HTERT RPE-1 (cell line): ENCODE measurements at regions not wholly inside any gene's neighbourhood (a gene's known extent, or its start where the extent isn't known, plus 50 kb on each side); places are given as distances from the start of the nearest gene placed in this dataset.

Experiments used
- in situ Hi-C: fragments of 300-500 bp; cut with MboI; formaldehyde crosslinking; loops from 4 replicates; pipeline ENCODE4 v1.14.3; 2020; ENCODE audit warnings: low sequenced_read_pairs

DNA sequence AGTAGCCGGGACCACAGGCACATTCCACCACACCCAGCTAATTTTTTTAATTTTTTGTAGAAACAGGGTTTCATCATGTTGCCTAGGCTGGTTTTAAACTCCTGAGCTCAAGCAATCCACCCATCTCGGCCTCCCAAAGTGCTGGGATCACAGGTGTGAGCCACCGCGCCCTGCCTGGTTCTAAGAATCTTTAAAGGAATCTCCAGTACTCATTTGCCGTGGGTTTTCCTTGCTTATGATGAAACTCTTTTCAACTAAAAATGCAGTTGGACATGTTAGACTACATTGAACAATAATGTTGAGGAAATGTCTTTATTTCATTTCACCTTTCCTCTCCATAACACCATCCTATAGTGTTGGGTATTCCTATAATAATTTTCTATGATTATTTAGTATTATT lies 121.6 kb downstream of the ZNF281 start:
- in situ Hi-C loops, result loop anchor here (25.0 kb wide), 1 partner anchor 199 kb away; no protein-coding TSS in a partner anchor

DNA sequence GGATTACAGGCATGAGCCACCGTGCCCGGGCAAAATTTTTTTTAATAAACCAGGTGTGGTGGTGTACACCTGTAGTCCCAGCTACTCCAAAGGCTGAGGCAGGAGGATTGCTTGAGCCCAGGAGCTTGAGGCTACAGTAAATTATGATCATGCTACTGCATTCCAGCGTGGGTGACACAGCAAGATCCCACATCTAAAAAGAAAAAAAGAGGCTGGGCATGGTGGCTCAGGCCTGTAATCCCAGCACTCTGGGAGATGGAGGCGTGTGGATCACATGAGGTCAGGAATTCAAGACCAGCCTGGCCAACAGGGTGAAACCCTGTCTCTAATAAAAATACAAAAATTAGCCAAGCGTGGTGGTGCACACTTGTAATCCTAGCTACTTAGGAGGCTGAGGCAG lies 125.6 kb downstream of the ZNF281 start:
- in situ Hi-C loops, result loop anchor here (25.0 kb wide), 1 partner anchor 203 kb away; no protein-coding TSS in a partner anchor

DNA sequence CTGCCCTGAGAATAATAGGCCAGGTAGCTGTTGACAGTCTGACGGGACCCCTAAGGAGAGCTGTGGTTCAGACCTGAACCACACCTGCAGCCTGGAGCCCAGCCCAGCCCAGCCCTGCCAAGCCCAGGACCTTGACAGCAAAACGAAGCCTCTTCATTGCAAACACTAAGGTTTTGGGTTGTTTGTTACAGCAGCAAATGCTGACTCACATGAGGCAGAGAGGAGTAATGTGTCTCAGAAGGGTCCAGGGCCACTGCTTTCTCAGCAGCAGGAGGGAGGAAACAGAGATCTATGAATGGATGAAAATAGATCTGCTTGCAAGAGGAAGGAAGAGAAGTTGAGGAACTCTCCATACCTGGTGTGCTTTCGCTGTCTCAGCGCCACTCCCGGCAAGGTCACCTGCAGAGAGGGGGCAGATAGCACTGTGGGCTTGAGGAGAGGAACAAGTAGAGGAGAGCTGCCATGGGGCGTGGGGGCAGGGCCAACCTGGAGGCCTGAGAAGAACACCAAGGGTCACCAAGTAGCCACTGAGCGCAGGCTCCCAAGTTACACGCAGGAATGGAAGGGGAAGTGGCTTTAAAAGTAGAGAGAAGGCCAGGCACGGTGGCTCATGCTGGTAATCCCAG lies 127.2 kb downstream of the ZNF281 start:
- in situ Hi-C loops, result loop anchor here (25.0 kb wide), 1 partner anchor 205 kb away; no protein-coding TSS in a partner anchor

DNA sequence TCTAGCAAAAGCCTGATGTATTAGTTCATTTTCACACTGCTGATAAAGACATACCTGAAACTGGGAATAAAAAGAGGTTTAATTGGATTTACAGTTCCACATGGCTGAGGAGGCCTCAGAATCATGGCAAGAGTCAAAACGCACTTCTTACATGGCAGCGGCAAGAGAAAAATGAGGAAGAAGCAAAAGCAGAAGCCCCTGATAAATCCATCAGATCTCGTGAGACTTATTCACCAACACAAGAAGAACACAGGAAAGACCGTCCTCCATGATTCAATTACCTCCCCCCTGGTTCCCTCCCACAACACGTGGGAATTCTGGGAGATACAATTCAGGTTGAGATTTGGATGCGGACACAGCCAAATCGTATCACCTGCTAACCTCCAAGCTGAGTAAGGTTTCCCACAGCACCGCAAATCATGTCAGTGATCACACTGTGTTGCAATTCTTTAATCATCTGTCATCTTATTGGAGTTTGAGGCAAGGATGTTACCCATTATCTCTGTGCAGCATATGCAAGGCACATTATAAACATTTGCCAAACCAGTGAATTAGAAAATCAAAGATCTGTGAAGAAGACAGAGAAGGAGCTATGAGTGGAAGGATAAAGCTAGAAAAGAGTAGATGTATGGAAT lies 128.5 kb downstream of the ZNF281 start:
- in situ Hi-C loops, result loop anchor here (25.0 kb wide), 1 partner anchor 206 kb away; no protein-coding TSS in a partner anchor

DNA sequence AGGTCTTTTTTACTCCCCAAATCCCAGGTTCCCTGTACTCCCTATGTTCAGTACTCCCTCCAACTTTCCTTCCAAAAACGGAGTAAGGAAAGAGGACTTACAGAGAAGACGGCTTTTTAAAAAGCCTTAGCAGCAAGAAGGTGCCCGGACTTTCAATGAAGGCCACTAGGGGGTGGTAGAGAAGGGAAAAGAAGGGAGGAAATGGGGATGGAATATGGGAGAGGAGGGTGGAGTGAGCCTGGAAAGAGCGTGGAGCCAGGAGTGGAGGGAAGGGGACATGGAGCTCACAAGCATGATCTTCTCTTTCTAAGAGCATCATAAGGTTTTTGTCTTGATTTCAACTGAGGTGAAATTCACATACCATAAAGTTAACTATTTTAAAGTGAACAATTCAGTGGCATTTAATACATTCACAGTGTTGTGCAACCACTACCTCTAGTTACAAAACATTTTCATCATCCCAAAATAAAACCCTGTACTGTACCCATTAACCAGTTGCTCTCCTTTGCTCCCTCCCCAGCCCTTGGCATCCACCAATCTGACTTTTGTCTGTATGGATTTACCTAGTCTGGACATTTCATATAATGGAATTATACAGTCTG lies 129.9 kb downstream of the ZNF281 start:
- in situ Hi-C loops, result loop anchor here (25.0 kb wide), 1 partner anchor 207 kb away; no protein-coding TSS in a partner anchor

DNA sequence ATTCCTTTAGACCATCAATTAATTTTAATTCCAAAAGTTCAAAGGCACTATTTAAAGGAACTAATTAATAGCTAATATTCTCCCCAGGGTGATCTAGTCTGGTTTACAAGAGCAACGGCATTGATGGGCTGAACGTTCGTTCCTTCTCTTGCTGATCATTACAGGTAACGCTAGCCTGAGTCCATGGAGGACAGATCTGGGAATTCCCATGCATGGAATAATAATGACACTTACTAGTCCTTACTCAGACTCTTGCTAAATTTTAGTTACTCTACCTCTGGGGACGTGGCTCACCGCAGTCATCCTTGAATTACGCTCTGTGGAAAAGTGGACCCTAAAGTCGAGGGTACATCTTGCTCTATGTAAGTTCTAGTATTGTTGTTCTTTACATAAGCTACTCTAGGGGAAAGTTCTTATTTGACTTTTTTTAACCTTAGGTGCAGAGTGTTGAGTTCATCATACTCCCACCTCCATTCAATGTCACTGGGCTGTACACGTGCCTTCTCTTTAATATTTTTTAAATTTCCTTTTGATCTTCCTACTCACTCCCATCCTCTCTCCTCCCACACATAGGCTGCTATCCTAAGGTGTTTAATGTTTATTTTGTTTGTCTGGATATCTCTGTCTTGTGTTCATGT lies 133.9 kb downstream of the ZNF281 start:
- in situ Hi-C loops, result loop anchor here (25.0 kb wide), 1 partner anchor 211 kb away; no protein-coding TSS in a partner anchor

DNA sequence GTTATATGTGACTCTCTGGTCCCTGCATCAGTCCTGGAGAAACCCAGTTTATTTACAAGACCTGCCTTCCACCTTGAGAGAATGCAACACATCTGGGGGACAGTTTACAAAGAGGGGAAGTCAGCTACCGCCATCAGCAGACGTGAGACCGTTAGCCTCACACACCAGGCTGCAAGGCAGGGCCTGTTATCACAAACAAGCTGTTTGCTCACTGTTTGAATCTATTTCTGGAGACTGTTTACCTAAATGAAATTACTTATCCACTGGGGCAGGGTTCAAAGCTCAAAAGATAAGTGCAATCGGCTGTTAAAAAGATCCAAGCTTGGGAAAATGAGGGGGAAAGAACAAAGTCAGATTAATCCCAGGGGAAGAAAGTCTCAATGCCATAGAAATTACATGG lies 134.4 kb downstream of the ZNF281 start:
- in situ Hi-C loops, result loop anchor here (25.0 kb wide), 1 partner anchor 212 kb away; no protein-coding TSS in a partner anchor

DNA sequence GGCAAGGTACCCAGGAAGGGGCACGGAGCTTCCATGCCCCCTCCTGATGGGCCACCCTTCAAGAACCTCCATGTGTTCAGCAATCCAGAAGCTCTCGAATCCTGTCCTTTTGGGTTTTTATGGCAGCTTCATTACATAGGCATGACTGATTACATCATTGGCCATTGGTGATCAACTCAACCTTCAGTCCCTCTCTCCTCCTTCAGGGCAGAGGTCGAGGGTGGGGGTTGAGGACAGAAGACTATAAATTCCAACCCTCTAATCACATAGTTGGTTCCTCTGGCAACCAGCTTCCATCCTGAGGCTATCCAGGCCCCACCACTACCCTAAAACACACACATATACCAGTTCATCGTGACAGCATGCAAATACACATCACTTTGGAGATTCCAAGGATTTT lies 135.7 kb downstream of the ZNF281 start:
- in situ Hi-C loops, result no loop called here

DNA sequence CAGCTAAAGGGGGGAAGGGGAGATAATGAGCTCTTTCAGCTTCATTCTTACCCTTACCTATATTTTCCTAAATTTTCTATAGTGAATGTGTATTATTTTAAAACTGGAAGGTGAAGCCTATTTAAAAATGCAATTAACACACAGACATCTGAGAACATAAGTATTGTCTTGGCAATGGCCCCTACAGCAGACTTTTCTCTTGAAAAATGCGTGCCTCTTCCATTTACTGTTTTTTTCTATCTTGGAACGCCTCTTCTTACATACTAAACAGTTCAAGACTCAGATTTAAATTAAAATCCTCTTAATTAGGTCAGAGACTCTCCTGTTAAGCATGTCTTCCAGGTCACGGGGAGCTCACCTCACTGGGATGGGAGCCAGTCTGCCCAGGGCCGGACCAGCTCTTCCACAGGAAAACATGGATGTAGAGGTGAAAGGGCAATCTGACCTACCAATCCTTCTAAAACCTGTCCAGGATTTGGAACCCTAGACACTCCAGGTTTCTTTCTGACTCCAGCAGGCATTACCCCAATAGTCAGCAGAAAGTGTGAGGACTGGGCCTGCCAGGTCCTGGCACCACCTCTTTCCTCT lies 137.3 kb downstream of the ZNF281 start:
- in situ Hi-C loops, result no loop called here

DNA sequence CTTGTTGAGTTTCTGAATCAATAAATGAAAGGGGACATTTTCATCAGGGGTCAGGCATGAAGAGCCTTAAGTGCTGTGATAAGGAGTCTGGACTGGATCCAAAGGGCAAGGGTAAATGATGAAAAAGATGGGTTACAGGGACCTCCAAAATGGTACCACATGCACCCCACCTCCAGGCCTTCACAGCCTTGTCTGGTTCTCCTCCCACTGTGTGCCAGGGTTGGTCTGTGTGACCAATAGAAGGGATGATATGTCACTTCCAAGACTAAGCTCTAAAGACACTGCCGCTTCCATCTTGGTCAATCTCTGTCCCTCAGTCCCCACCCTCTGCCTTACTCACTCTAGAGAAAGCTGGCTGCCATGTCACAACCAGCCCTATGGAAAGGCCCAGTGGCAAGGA lies 140.6 kb downstream of the ZNF281 start:
- in situ Hi-C loops, result no loop called here

DNA sequence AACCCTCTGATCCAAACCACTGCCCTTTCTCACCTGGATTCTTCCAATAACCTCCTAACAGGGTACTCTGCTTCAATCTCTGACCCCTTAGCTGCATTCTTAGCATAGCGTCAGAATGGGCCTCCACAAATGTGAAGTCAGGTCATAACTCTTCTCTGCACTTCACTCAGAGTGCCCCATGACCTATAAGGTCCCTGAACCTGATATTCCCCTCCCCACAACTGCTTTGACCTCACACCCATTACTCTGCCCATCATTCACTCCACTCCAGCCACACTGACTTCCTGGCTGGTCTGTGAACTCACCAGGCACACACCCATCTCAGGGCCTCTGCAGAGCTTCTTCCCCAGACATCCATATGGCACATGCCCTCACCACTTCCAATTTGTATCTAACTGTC lies 141.9 kb downstream of the ZNF281 start:
- in situ Hi-C loops, result no loop called here

DNA sequence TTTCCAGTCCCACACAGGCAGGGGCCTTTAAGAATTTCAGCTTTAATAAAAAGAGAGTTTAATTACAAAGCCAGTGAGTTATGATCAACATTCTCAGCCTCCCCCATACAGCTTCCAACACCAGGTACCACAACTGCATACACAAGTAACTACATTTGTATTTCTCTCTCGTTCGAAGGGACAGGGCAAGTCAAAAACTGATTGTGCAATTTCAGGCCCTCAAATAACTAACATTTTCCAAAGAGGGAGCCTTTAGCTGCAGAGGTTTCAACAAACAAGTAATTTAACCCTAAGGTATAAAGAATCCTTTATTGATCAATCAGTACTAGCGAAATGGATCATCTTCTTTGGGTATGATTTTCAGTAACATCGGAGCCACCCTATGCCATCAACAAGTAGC lies 142.4 kb downstream of the ZNF281 start:
- in situ Hi-C loops, result no loop called here

DNA sequence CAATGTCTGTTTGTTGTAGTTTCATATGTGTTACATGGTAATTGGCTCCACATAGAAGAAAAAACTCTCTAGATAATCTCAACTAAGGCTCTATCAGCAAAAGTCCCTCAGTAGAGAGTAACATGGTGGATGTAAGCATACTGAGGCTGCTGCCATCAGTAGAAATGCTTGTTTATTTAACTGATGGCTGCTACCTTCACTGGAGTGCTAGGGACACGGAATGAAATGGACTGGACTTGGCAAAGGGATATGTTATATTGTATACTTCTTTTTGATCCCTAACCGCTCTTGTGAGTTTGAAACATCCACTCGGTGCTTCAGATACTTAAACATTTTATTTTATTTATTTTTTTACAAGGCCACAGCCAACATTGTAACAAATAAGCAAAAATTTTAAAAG lies 143.0 kb downstream of the ZNF281 start:
- in situ Hi-C loops, result no loop called here

DNA sequence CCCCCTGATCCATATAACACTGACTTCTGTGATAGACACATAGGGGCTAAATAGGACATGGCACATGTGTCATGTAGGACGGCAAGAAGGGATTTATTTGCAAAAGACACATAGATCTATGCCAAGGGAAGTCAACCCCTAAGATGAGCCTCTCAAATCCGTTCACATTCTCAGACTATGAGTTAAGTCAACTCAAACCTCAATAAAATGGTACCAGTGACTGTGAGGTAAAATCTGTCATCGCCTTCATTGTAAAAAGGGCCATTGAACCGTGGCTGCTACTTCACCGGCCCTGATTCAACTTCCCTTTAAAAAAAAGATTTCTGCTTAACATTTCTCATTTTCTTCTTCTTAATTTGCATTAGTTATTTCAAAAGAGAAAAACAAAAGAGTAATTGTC lies 144.0 kb downstream of the ZNF281 start:
- in situ Hi-C loops, result no loop called here

DNA sequence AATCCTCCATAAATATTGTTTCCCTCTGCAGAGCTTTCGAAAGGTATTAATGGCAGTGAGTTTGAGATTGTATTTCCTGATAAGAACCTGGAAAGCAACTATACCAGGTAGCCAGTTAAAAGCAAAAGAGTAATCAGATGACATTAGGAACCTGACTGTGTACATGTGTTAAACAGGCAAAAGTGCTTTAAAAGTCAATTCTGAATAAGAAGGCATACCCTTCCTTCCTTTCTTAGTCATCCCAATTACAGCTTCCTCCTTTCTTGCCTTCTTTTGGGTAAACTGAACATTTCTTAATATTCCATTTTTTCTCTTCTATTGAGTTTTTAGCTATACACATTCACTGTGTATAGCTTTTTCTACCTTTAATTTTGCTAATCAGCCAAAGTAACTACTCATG lies 144.7 kb downstream of the ZNF281 start:
- in situ Hi-C loops, result no loop called here

DNA sequence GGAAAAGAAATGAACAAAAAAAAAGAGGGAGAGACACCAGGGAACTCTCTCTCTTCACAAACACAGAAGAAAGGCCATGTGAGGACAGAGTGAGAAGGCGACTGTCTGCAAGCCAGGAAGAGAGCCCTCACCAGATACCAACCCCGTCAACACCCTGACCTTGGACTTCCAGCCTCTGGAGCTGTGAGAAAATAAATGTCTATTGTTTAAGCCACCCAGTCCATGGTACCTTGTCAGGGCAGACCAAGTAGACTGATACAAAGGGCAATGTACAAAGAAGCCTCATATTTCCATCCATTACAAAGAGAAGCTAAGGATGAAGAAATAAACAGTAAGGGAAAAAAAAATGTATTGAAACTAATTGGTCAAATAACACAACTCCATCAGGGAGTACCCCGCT lies 146.6 kb downstream of the ZNF281 start:
- in situ Hi-C loops, result no loop called here

DNA sequence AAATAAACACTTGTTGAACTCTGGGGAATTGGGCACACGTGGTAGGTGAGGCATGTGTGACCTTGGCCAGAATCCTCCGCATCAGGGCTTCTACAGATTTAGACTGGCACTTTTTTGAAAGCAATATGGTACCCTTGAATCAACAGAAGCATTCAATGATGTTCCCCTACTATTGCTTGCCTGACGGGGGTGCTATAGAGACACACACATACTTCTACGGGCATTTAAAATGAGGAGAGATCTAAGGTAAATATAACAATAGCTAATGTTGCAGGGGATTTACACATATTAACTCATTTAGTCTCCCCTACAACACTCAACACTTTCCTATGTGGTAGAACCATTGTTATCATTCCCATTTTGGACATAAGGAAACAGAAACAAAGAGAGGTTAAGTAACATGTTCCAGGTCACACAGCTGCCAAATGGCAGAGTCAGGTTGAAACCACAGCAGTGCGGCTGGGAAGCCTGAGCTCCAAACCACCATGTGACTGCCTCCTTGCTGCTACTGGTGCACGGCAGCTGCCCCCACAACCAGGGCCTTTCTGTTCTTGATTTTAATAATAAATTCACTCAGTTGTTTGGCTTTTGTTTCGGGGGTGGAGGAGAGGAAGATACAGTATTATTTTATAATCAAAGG lies 147.4 kb downstream of the ZNF281 start:
- in situ Hi-C loops, result no loop called here

DNA sequence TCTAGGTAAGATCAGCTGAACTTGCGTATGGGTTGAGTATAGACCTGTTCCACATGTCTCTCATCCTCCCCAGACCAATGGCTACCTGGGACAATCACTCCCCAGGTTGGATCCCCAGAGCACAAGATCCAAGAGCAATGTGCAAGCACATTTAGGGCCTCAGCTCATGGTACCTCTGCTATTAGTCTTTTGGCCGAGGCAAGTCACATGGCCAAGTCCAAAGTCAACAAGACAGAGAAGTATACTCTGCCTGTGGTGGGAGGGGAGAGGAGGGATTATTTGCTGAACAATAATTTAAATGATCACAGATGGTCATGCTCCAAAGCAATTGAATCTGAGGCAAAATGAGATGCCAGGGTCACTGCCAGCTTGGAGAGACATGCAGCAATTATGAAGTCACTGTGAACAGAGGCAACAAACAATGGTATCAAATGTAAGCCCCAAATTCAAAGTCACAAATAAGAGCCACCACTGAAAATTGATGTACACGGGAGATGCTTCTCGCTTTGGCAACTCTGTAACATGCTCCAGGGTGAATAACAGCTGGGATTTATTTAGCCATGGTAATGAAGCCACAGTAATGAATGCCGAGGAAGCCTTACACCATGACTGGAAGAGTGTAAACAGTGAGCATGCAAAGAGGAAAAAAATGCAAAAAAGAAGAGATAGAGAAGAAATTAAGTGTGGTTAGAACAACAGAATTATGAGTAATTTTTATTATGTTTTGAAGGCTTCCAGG lies 149.1 kb downstream of the ZNF281 start:
- in situ Hi-C loops, result no loop called here

DNA sequence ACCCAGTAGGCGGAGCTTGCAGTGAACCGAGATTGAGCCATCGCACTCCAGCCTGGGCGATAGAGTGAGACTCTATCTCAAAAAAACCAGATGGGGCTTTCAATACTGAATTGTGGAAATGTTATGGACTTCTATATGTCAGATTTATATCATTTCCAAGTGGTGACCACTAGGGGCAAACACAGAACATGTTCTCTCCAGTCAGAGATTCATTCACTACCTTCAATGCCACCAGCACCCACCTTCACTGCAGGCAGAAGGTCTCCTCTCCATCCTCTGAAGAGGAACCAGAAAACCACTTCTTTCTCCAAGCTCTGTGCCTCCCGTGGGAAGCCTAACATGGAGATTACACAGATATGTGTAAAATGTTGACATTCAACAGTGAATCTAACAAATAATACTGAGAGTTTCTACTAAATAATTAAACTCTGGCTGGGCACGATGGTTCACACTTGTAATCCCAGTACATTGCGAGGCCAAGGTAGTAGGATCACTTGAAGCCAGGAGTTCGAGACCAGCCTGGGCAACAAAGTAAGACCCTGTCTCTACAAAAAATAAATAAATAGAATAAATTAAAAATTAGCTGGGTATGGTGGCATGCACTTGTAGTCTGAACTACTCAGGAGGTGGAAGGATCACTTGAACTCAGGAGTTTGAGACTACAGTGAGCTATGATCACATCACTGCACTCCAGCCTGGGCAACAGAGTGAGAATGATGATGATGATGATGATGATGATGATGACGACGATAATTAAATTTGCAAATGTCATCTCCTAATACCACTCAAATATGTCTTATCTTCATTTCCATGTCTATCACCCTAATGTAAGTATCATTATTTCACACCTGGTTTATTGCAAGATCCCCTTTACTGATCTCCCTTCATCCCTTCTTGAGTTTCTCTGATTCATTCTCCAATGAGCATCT lies 151.1 kb downstream of the ZNF281 start:
- in situ Hi-C loops, result no loop called here
